ENCODE measurements at regions not wholly inside any gene's neighbourhood (a gene's known extent, or its start where the extent isn't known, plus 50 kb on each side); places are given as distances from the start of the nearest gene placed in this dataset.
A peak's percentile ranks its signal among the peaks of the same experiment; 100 is the strongest.

DNA sequence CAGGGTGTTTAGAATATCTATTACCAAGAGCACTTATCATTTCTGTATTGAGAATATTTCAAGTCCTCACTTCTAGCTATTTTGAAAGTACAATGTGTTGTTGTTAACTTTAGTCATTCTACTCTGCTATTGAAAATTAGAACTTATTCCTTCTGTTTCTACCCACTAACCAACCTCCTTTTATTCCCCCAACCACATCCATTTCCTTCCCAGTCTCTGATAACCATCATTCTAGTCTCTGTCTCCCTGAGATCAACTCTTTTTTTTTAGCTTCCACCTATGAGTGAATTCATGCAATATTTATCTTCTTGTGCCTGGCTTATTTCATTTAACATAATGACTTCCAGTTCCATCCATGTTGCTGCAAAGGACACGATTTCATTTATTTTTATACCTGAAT lies 290.6 kb upstream of the OR4E1 start:
- H3K4me1 ChIP-seq (ENCODE audit: control insufficient read depth in 1 of 2, extremely low read depth in 1 of 2, insufficient read depth in 2 of 2, low read length in 2 of 2), result peaks cover 0 to 16% of the 10 kb centered on the region in 2 experiments
- ATAC-seq (replicated peaks in 1 of 4) (no peak), DNase-seq (no peak)
- H3K4me1 Mint-ChIP-seq, result peaks cover 16 to 27% (median 22%) of the 10 kb centered on the region in 3 donors
- H3K4me3 Mint-ChIP-seq, result peak overlapping the region in 1 of 3 donors; percentile 6
- CTCF ChIA-PET, result interaction anchor here (0.6 to 2.6 kb wide), 7 partner anchors 11 to 51 kb away, joined by 3 to 9 read pairs (median 6); no protein-coding TSS in a partner anchor
- H3K9me3 ChIP-seq, result no peaks in the 10 kb centered on the region
- H3K36me3 ChIP-seq (ENCODE audit: control insufficient read depth in 2 of 2, extremely low read depth in 1 of 2, insufficient read depth in 1 of 2, low read length in 1 of 2), result no peaks in the 10 kb centered on the region
- H3K27ac Mint-ChIP-seq, result peak overlapping the region; percentile 47 to 79
- H3K36me3 Mint-ChIP-seq, result no peaks in the 10 kb centered on the region
- POLR2A ChIA-PET, result interaction anchor here (0.5 kb wide), 3 partner anchors 14 to 607 kb away, joined by 3 to 8 read pairs (median 4); no protein-coding TSS in a partner anchor
- no CpG with 5 or more reads among the region's 1 CpG for WGBS (ENCODE audit: insufficient coverage)
- H3K9me3 Mint-ChIP-seq, result no peaks in the 10 kb centered on the region
- no peak overlapping the region for H3K27ac ChIP-seq (ENCODE audit: low read length)
- peaks cover 0 to under 1% of the 10 kb centered on the region in 2 experiments for H3K27me3 ChIP-seq (replicated peaks in 1 of 2; ENCODE audit: control insufficient read depth in 2 of 2, extremely low read depth in 1 of 2, insufficient read depth in 2 of 2, low read length in 1 of 2)
- H3K27me3 Mint-ChIP-seq, result no peaks in the 10 kb centered on the region
- H3K4me3 ChIP-seq (ENCODE audit: control insufficient read depth in 1 of 2, extremely low read depth in 1 of 2, low read length in 1 of 2), result no peak overlapping the region

DNA sequence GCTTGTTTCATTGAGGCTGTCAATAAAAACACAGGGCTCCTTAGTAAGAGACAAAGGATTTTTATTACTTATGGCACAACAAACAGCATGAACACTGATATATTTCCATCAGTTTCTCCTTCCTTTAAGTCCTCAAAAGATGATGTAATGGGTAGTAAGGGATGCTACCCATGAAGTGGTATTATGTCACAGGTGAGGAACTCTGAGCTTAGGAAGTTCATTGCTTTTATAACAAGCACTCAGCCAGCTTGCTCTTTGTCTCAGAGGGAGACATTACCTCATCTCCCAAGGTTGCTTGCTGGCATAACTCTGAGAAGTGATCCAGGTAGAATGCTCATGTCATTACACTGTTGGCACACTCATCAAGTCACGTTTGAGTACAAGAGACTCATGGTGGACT lies 287.0 kb upstream of the OR4E1 start:
- Histone ChIP-seq H3K27ac (ENCODE audit: low read length) (no peak overlapping the region), H3K4me1 (ENCODE audit: control insufficient read depth in 1 of 2, extremely low read depth in 1 of 2, insufficient read depth in 2 of 2, low read length in 2 of 2) (peaks cover 0 to 14% of the 10 kb centered on the region in 2 experiments), H3K4me3 (ENCODE audit: control insufficient read depth in 1 of 2, extremely low read depth in 1 of 2, low read length in 1 of 2) (no peak overlapping the region), H3K9me3 (no peaks in the 10 kb centered on the region), H3K27me3 (replicated peaks in 1 of 2; ENCODE audit: control insufficient read depth in 2 of 2, extremely low read depth in 1 of 2, insufficient read depth in 2 of 2, low read length in 1 of 2) (peaks cover 0 to 4% of the 10 kb centered on the region in 2 experiments), H3K36me3 (ENCODE audit: control insufficient read depth in 2 of 2, extremely low read depth in 1 of 2, insufficient read depth in 1 of 2, low read length in 1 of 2) (no peaks in the 10 kb centered on the region)
- H3K27me3 Mint-ChIP-seq, result peaks cover 0 to 5% of the 10 kb centered on the region in 2 donors
- CTCF ChIA-PET, result interaction anchor here in 1 of 2 donors (1.1 kb wide), 1 partner anchor 42 kb away, joined by 5 read pairs; no protein-coding TSS in a partner anchor
- H3K27ac Mint-ChIP-seq, result no peak overlapping the region
- H3K4me3 Mint-ChIP-seq, result no peak overlapping the region
- ATAC-seq (replicated peaks in 1 of 4) (no peak), DNase-seq (no peak)
- H3K36me3 Mint-ChIP-seq, result no peaks in the 10 kb centered on the region
- WGBS (ENCODE audit: insufficient coverage), result no CpG with 5 or more reads among the region's 1 CpG
- peaks cover 0 to 5% (median 3%) of the 10 kb centered on the region in 3 donors for H3K9me3 Mint-ChIP-seq
- peaks cover 16 to 24% (median 19%) of the 10 kb centered on the region in 3 donors for H3K4me1 Mint-ChIP-seq
- POLR2A ChIA-PET, result no interaction called here

GRCh38 chr14:21941885-21942284 lies 268.3 kb upstream of the OR4E1 start:
- peaks cover 16 to 30% (median 25%) of the 10 kb centered on the region in 3 donors for H3K4me1 Mint-ChIP-seq
- H3K4me3 Mint-ChIP-seq, result peak overlapping the region; percentile 72 to 80 (median 78)
- POLR2A ChIA-PET, result no interaction called here
- H3K9me3 Mint-ChIP-seq, result no peaks in the 10 kb centered on the region
- H3K27ac Mint-ChIP-seq, result peak overlapping the region; percentile 92 to 93
- no peaks in the 10 kb centered on the region for H3K36me3 Mint-ChIP-seq
- 83% methylated on average over 1 of the region's 3 CpGs for WGBS (ENCODE audit: insufficient coverage)
- DNase-seq (no peak), ATAC-seq (replicated peaks in 1 of 4) (no peak)
- Histone ChIP-seq H3K27ac (ENCODE audit: low read length) (no peak overlapping the region), H3K4me1 (ENCODE audit: control insufficient read depth in 1 of 2, extremely low read depth in 1 of 2, insufficient read depth in 2 of 2, low read length in 2 of 2) (peaks cover 4 to 5% of the 10 kb centered on the region in 2 experiments), H3K27me3 (replicated peaks in 1 of 2; ENCODE audit: control insufficient read depth in 2 of 2, extremely low read depth in 1 of 2, insufficient read depth in 2 of 2, low read length in 1 of 2) (no peaks in the 10 kb centered on the region), H3K9me3 (no peaks in the 10 kb centered on the region), H3K4me3 (ENCODE audit: control insufficient read depth in 1 of 2, extremely low read depth in 1 of 2, low read length in 1 of 2) (no peak overlapping the region), H3K36me3 (ENCODE audit: control insufficient read depth in 2 of 2, extremely low read depth in 1 of 2, insufficient read depth in 1 of 2, low read length in 1 of 2) (no peaks in the 10 kb centered on the region)
- CTCF ChIA-PET, result interaction anchor here (0.6 to 2.5 kb wide), 4 partner anchors 24 to 1127 kb away, joined by 3 to 8 read pairs (median 3); no protein-coding TSS in a partner anchor
- no peaks in the 10 kb centered on the region for H3K27me3 Mint-ChIP-seq

DNA sequence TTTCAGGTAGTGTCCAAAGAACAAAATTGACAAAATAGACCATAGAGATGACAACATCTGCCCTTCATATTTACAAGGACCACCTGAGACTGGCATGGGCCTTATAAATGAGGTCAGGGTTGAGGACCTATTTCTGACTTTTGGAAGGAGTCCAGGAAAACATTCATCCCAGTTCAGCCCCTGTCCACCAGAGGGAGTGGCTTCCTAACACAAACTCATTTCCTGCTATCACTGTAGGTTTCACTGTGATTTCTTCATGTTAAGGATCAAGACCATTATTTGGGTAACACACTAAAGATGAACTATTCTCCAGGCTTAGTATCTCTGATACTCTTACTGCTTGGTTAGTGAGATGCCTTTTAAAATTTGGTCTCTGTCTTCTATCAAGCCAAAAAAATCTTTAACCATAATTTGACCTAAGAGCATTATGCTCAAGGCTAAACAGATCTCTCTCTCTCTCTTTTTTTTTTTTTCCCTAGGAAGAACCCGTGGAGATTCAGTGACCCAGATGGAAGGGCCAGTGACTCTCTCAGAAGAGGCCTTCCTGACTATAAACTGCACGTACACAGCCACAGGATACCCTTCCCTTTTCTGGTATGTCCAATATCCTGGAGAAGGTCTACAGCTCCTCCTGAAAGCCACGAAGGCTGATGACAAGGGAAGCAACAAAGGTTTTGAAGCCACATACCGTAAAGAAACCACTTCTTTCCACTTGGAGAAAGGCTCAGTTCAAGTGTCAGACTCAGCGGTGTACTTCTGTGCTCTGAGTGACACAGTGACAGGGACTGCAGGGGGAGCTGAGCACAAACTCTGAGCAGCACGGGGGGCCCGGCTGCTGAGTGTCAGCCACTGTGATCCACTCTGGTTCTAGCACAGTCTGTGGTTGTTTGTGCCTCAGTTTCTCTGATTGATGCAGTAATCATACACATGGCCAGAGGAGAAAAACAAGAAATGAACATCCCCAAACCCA lies 267.6 kb upstream of the OR4E1 start:
- peaks cover 4 to 5% of the 10 kb centered on the region in 2 experiments for H3K4me1 ChIP-seq (ENCODE audit: control insufficient read depth in 1 of 2, extremely low read depth in 1 of 2, insufficient read depth in 2 of 2, low read length in 2 of 2)
- CTCF ChIA-PET, result interaction anchor here (0.6 to 2.5 kb wide), 5 partner anchors 23 to 1128 kb away, joined by 3 to 8 read pairs (median 3); no protein-coding TSS in a partner anchor
- Mint-ChIP-seq H3K27ac (peak overlapping the region; percentile 92 to 93), H3K4me3 (peak overlapping the region; percentile 72 to 80 (median 78)), H3K27me3 (no peaks in the 10 kb centered on the region), H3K4me1 (peaks cover 19 to 30% (median 25%) of the 10 kb centered on the region in 3 donors), H3K36me3 (no peaks in the 10 kb centered on the region), H3K9me3 (no peaks in the 10 kb centered on the region)
- ATAC-seq (replicated peaks in 1 of 4), result peak; percentile 73 to 86 (median 84)
- peak overlapping the region; percentile 32 for H3K27ac ChIP-seq (ENCODE audit: low read length)
- H3K9me3 ChIP-seq, result no peaks in the 10 kb centered on the region
- DNase-seq, result peak in 28 of 35 experiments; percentile 4 to 69 (median 22)
- no peaks in the 10 kb centered on the region for H3K27me3 ChIP-seq (replicated peaks in 1 of 2; ENCODE audit: control insufficient read depth in 2 of 2, extremely low read depth in 1 of 2, insufficient read depth in 2 of 2, low read length in 1 of 2)
- H3K36me3 ChIP-seq (ENCODE audit: control insufficient read depth in 2 of 2, extremely low read depth in 1 of 2, insufficient read depth in 1 of 2, low read length in 1 of 2), result no peaks in the 10 kb centered on the region
- 64% methylated on average over 3 of the region's 7 CpGs for WGBS (ENCODE audit: insufficient coverage)
- POLR2A ChIA-PET, result no interaction called here
- peak overlapping the region in 1 of 2 donors; percentile 35 for H3K4me3 ChIP-seq (ENCODE audit: control insufficient read depth in 1 of 2, extremely low read depth in 1 of 2, low read length in 1 of 2)

- ATAC-seq (replicated peaks in 1 of 4) (no peak), DNase-seq (no peak)
- H3K36me3 ChIP-seq (ENCODE audit: control insufficient read depth in 2 of 2, extremely low read depth in 1 of 2, insufficient read depth in 1 of 2, low read length in 1 of 2), result no peaks in the 10 kb centered on the region
- no peaks in the 10 kb centered on the region for H3K9me3 ChIP-seq
- Mint-ChIP-seq H3K27ac (peak overlapping the region in 1 of 2 donors; percentile 62), H3K36me3 (no peaks in the 10 kb centered on the region), H3K4me1 (peaks cover 18 to 30% (median 19%) of the 10 kb centered on the region in 3 donors), H3K4me3 (peak overlapping the region in 1 of 3 donors; percentile 33), H3K9me3 (no peaks in the 10 kb centered on the region), H3K27me3 (no peaks in the 10 kb centered on the region)
- no peak overlapping the region for H3K4me3 ChIP-seq (ENCODE audit: control insufficient read depth in 1 of 2, extremely low read depth in 1 of 2, low read length in 1 of 2)
- ChIA-PET CTCF (interaction anchor here in 1 of 2 donors (0.6 to 2.0 kb wide), 4 partner anchors 16 to 103 kb away, joined by 3 to 5 read pairs (median 4); no protein-coding TSS in a partner anchor), POLR2A (no interaction called here)
- peaks cover 2 to 5% of the 10 kb centered on the region in 2 experiments for H3K4me1 ChIP-seq (ENCODE audit: control insufficient read depth in 1 of 2, extremely low read depth in 1 of 2, insufficient read depth in 2 of 2, low read length in 2 of 2)
- no peaks in the 10 kb centered on the region for H3K27me3 ChIP-seq (replicated peaks in 1 of 2; ENCODE audit: control insufficient read depth in 2 of 2, extremely low read depth in 1 of 2, insufficient read depth in 2 of 2, low read length in 1 of 2)
- H3K27ac ChIP-seq (ENCODE audit: low read length), result no peak overlapping the region
- WGBS (ENCODE audit: insufficient coverage), result no CpG with 5 or more reads among the region's 1 CpG
Observed at GRCh38 chr14:21939836-21940235, 266.2 kb upstream of the OR4E1 start.

DNA sequence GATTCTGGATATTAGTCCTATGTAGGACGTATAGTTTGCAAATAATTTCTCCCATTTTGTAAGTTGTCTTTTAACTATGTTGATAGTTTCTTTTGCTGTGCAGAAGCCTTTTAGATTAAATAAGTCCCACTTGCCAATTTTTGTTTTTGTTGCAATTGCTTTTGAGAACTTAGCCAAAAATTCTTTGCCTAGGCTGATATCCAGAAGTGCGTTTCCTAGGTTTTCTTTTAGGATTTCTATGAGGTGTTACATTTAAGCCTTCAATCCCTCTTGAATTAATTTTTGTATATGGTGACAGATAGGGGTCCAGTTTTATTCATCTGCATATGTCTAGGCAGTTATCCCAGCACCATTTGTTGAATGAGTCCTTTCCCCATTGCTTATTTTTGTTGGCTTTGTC lies 264.4 kb upstream of the OR4E1 start:
- H3K4me3 ChIP-seq (ENCODE audit: control insufficient read depth in 1 of 2, extremely low read depth in 1 of 2, low read length in 1 of 2), result no peak overlapping the region
- H3K36me3 Mint-ChIP-seq, result no peaks in the 10 kb centered on the region
- CTCF ChIA-PET, result no interaction called here
- no peaks in the 10 kb centered on the region for H3K27me3 Mint-ChIP-seq
- POLR2A ChIA-PET, result no interaction called here
- no peak overlapping the region for H3K27ac ChIP-seq (ENCODE audit: low read length)
- H3K27me3 ChIP-seq (replicated peaks in 1 of 2; ENCODE audit: control insufficient read depth in 2 of 2, extremely low read depth in 1 of 2, insufficient read depth in 2 of 2, low read length in 1 of 2), result no peaks in the 10 kb centered on the region
- no CpG with 5 or more reads among the region's 2 CpGs for WGBS (ENCODE audit: insufficient coverage)
- ATAC-seq (replicated peaks in 1 of 4) (no peak), DNase-seq (no peak)
- H3K27ac Mint-ChIP-seq, result peak overlapping the region in 1 of 2 donors; percentile 5
- H3K36me3 ChIP-seq (ENCODE audit: control insufficient read depth in 2 of 2, extremely low read depth in 1 of 2, insufficient read depth in 1 of 2, low read length in 1 of 2), result no peaks in the 10 kb centered on the region
- peaks cover 2 to 5% of the 10 kb centered on the region in 2 experiments for H3K4me1 ChIP-seq (ENCODE audit: control insufficient read depth in 1 of 2, extremely low read depth in 1 of 2, insufficient read depth in 2 of 2, low read length in 2 of 2)
- H3K4me3 Mint-ChIP-seq, result no peak overlapping the region
- H3K4me1 Mint-ChIP-seq, result peaks cover 18 to 25% (median 19%) of the 10 kb centered on the region in 3 donors
- H3K9me3 Mint-ChIP-seq, result no peaks in the 10 kb centered on the region
- H3K9me3 ChIP-seq, result no peaks in the 10 kb centered on the region

Data from T-cell (primary cell).